Colonic mucosa (tissue), 4 donors: ENCODE measurements at regions not wholly inside any gene's neighbourhood (a gene's known extent, or its start where the extent isn't known, plus 50 kb on each side); places are given as distances from the start of the nearest gene placed in this dataset.

Source experiments
- DNase-seq: peaks from one replicate; pipeline ENCODE4 v3.0.0-alpha.2; 2020
- H3K27ac ChIP-seq: fragments of 200-600 bp; one replicate; pipeline ENCODE4 v1.8.0; 2021
- H3K27me3 ChIP-seq: fragments of 200-600 bp; one replicate; pipeline ENCODE4 v1.8.0; 2021
- H3K36me3 ChIP-seq: fragments of 200-600 bp; one replicate; pipeline ENCODE4 v1.8.0; 2021
- H3K4me1 ChIP-seq: fragments of 200-600 bp; one replicate; pipeline ENCODE4 v1.8.0; 2021; ENCODE audit warnings: mild to moderate bottlenecking
- H3K4me3 ChIP-seq: fragments of 200-600 bp; one replicate; pipeline ENCODE4 v1.8.0; 2021
- H3K9ac ChIP-seq, 2 donors: one replicate each; pipeline ENCODE4 v1.7.0; 2013; ENCODE audit warnings: control low read depth in 2 of 2, low read depth in 2 of 2, low read length in 2 of 2
- H3K9me3 ChIP-seq: fragments of 200-600 bp; one replicate; pipeline ENCODE4 v1.8.0; 2021
- intact Hi-C: fragments of 100-400 bp; cut with DNase I; formaldehyde crosslinking; loops from one replicate; pipeline ENCODE4 v1.14.1; 2022
- TF ChIP-seq, protein P1 (sequence below): fragments of 200-600 bp; IDR thresholded peaks from one replicate; pipeline ENCODE4 v1.8.0; 2022; ENCODE audit warnings: antibody characterized with exemption, mild to moderate bottlenecking
- donor health status: healthy.
- donor health status: DM: no; HTN: no; CAD: no.
- donor health status: DM: no; HTN: no; CAD: no.

DNA sequence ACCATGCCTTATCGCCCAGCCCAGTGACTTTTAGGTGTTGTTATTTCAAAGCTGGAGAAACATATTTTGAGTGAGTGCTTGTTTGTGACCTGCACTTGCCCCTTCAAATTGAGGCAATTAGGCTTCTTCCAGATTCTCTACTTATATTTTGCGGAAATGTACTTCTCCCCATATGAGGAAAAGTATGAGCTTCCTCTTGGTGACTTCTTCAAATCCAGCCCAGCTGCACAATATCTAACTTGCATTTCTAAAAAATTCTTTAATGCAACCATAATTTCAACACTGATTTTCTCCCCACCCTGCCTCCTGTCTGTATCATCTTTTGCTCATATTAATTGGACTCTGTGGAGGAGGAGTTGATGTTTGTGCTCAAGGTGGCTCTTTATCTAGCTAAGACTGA is 391.2 kb upstream of the POU3F3 start:
- intact Hi-C loops: no loop called here
- Histone ChIP-seq H3K36me3 (no peaks in the 10 kb centered on the region), H3K4me3 (no peak overlapping the region), H3K9ac (no peak overlapping the region), H3K27ac (no peak overlapping the region), H3K27me3 (no peaks in the 10 kb centered on the region), H3K9me3 (no peaks in the 10 kb centered on the region), H3K4me1 (no peaks in the 10 kb centered on the region)
- no peak for DNase-seq
- TF ChIP-seq, protein P1, sequence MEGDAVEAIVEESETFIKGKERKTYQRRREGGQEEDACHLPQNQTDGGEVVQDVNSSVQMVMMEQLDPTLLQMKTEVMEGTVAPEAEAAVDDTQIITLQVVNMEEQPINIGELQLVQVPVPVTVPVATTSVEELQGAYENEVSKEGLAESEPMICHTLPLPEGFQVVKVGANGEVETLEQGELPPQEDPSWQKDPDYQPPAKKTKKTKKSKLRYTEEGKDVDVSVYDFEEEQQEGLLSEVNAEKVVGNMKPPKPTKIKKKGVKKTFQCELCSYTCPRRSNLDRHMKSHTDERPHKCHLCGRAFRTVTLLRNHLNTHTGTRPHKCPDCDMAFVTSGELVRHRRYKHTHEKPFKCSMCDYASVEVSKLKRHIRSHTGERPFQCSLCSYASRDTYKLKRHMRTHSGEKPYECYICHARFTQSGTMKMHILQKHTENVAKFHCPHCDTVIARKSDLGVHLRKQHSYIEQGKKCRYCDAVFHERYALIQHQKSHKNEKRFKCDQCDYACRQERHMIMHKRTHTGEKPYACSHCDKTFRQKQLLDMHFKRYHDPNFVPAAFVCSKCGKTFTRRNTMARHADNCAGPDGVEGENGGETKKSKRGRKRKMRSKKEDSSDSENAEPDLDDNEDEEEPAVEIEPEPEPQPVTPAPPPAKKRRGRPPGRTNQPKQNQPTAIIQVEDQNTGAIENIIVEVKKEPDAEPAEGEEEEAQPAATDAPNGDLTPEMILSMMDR: no peak

DNA sequence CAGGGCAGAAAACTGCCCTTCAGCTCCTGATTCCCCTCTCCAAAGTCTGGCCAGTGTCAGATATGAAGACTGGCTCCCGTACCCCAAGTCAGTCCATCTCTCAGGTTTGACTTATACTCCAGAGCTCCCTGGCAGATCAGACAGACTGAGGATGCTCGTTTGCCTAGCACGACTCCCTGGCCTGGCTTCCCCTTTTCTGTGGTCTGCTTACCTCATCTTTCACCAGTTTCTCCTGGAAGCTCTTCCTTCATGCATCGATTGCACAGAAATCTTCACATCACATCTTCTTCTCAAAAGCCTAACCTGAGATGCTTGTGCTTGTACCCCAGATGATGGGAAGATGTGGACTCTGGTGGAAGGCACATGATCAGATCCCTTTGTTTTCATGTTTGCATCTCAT is 387.9 kb upstream of the POU3F3 start:
- Histone ChIP-seq H3K27ac (no peak overlapping the region), H3K9me3 (no peaks in the 10 kb centered on the region), H3K4me3 (no peak overlapping the region), H3K36me3 (no peaks in the 10 kb centered on the region), H3K4me1 (no peaks in the 10 kb centered on the region), H3K9ac (no peak overlapping the region), H3K27me3 (no peaks in the 10 kb centered on the region)
- TF ChIP-seq, protein P1: no peak
- no peak for DNase-seq
- intact Hi-C loops: no loop called here

DNA sequence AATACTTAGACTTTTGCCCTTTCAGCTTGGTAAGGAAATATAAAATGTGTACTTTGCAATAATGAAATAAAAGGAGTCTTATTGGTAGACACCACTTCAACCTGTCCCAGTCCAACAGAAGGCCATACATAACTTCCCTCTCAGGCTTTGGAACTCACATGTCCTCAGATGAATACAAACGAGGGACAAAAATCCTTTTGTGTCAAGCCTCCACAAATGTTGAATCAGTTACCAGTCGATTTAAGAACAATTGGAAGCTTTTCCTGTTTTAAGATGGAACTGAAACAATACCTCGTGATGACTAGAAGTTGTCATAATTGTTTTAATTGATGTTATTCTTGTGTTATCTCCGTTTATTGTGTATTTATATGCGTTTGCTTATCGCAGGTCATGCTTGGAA is 385.1 kb upstream of the POU3F3 start:
- Histone ChIP-seq H3K4me3 (no peak overlapping the region), H3K27ac (no peak overlapping the region), H3K36me3 (no peaks in the 10 kb centered on the region), H3K9ac (no peak overlapping the region), H3K4me1 (no peaks in the 10 kb centered on the region), H3K27me3 (no peaks in the 10 kb centered on the region), H3K9me3 (no peaks in the 10 kb centered on the region)
- intact Hi-C loops: no loop called here
- no peak for DNase-seq
- TF ChIP-seq, protein P1: no peak

DNA sequence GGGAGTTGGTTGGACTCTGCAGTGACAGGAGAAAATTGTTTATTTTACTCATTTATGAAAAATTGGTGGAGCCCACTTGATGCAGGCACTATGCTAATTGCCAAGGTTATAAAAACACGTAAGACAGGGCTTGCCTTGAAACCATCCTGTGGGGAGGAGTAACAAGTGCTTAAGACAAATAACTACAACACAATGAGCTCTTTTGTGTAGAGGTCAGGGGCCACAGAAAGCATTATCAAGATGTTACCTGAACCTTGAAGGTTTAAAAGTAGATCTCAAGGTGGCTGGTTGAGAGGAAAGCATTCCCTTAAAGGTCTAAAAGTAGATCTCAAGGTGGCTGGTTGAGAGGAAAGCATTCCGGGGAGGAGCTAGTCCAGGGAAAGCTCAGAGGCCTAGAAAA is 381.8 kb upstream of the POU3F3 start:
- H3K27ac ChIP-seq: no peak overlapping the region
- no peak overlapping the region for H3K4me3 ChIP-seq
- no peaks in the 10 kb centered on the region for H3K27me3 ChIP-seq
- no peak overlapping the region for H3K9ac ChIP-seq
- intact Hi-C loops: no loop called here
- no peaks in the 10 kb centered on the region for H3K9me3 ChIP-seq
- H3K4me1 ChIP-seq: no peaks in the 10 kb centered on the region
- DNase-seq: no peak
- TF ChIP-seq, protein P1: no peak
- H3K36me3 ChIP-seq: no peaks in the 10 kb centered on the region

DNA sequence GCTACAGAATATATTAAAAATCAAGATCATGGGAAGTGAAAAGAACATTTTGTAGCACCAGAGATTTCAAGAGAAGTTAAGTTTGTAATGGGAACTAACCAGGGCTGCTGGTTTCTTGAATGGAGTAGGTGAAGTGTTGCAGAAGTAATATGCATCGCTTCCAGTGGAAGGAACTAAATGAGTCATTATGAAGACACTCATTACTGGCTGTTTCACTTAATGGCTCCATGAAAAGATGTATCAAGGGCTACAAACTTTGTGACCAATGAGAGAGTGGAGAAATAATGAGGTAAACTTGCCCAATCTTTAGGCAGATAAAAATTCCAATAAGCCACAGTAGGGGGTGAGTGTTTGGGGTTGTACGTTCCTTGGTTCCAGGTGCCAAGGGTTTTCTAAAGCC is 380.4 kb upstream of the POU3F3 start:
- Histone ChIP-seq H3K9me3 (no peaks in the 10 kb centered on the region), H3K27ac (no peak overlapping the region), H3K27me3 (no peaks in the 10 kb centered on the region), H3K4me1 (no peaks in the 10 kb centered on the region), H3K36me3 (no peaks in the 10 kb centered on the region), H3K9ac (no peak overlapping the region), H3K4me3 (no peak overlapping the region)
- TF ChIP-seq, protein P1: no peak
- intact Hi-C loops: no loop called here
- no peak for DNase-seq

DNA sequence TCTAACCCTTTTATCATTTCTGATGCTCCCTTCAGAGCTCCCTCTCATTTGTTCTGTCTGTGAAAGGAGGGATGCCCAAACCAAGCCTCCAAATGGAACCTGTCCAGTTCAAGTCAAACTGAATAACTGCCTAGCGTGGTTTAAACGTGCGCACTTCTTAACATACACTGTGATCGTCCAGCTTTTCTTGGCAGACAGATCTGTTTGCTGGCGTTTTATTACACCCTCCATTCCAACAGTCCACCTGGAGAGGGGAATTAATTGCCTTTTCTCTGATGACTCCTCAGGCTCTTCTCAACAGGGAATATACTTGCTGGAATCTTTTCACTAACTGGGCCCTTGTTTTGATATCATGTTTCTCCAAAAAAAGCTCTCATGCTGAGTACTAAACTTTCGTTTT is 379.2 kb upstream of the POU3F3 start:
- H3K4me3 ChIP-seq: no peak overlapping the region
- intact Hi-C loops: no loop called here
- no peaks in the 10 kb centered on the region for H3K4me1 ChIP-seq
- no peaks in the 10 kb centered on the region for H3K27me3 ChIP-seq
- no peaks in the 10 kb centered on the region for H3K9me3 ChIP-seq
- DNase-seq: no peak
- TF ChIP-seq, protein P1: no peak
- no peaks in the 10 kb centered on the region for H3K36me3 ChIP-seq
- H3K27ac ChIP-seq: no peak overlapping the region
- no peak overlapping the region for H3K9ac ChIP-seq
